Stomach (tissue), 8 donors: ENCODE measurements at regions not wholly inside any gene's neighbourhood (a gene's known extent, or its start where the extent isn't known, plus 50 kb on each side); places are given as distances from the start of the nearest gene placed in this dataset.

Experiments
- DNase-seq, 2 donors: peaks; one replicate each; pipeline versions ENCODE4 v3.0.0 to v3.0.0-alpha.2; 2013 to 2019
- H3K27ac ChIP-seq, 5 donors: fragments of 200-600 bp in 4 of 5; sonication (generic) in 4 of 5; one replicate each; pipeline ENCODE4 v1.5.1; 2013 to 2019; ENCODE audit warnings: mild to moderate bottlenecking in 1 of 5, moderate library complexity in 1 of 5
- H3K27me3 ChIP-seq, 3 donors: fragments of 200-600 bp; sonication (generic); one replicate each; pipeline ENCODE4 v1.5.1; 2017 to 2019; ENCODE audit warnings: mixed run types in 1 of 3
- H3K36me3 ChIP-seq, 4 donors: fragments of 200-600 bp; sonication (generic); 1 replicate in 3 of 4; 2 replicates in 1 of 4; pipeline ENCODE4 v1.5.1; 2016 to 2019
- H3K4me1 ChIP-seq, 4 donors: fragments of 200-600 bp; sonication (generic); one replicate each; pipeline ENCODE4 v1.5.1; 2016 to 2019
- H3K4me3 ChIP-seq, 4 donors: fragments of 200-600 bp; sonication (generic) in 3 of 4; one replicate each; pipeline ENCODE4 v1.5.1; 2016 to 2019; ENCODE audit warnings: mild to moderate bottlenecking in 1 of 4
- H3K9me3 ChIP-seq, 4 donors: fragments of 200-600 bp; sonication (generic); one replicate each; pipeline ENCODE4 v1.5.1; 2016 to 2019
- EP300 ChIP-seq: sonication (generic); formaldehyde crosslinking; IDR thresholded peaks from one replicate; pipeline ENCODE4 v1.6.1; 2017; ENCODE audit warnings: antibody characterized with exemption
- POLR2A ChIP-seq, 4 donors: fragments of 450-650 bp; IDR thresholded peaks; one replicate each; pipeline ENCODE4 v1.6.1; 2016; ENCODE audit warnings: antibody characterized with exemption in 4 of 4, control low read depth in 2 of 4, mild to moderate bottlenecking in 1 of 4, moderate library complexity in 1 of 4
- POLR2AphosphoS5 ChIP-seq, 3 donors: sonication (generic); formaldehyde crosslinking; IDR thresholded peaks; one replicate each; pipeline ENCODE4 v1.6.1; 2016; ENCODE audit warnings: antibody characterized with exemption in 3 of 3
- WGBS, 5 donors: extraction: QIAGEN DNeasy Blood & Tissue Kit in 3 of 5; methylation state at CpG; one replicate each; pipeline versions ENCODE4 v1.1.5 to v1.1.7; 2013 to 2018; 5-methylcytosine and 5-hydroxymethylcytosine counted together
- intact Hi-C: fragments of 100-400 bp; cut with DNase I; formaldehyde crosslinking; loops from one replicate; pipeline ENCODE4 v1.15.1; 2023; ENCODE audit warnings: low total_unique reads
- TF ChIP-seq, protein P1 (sequence below), 7 experiments: fragments of 450-650 bp in 4 of 7; fragments of 200-600 bp in 3 of 7; sonication (generic) in 3 of 7; IDR thresholded peaks; one replicate each; pipeline ENCODE4 v1.5.1; 2016 to 2019; ENCODE audit warnings: antibody characterized with exemption in 7 of 7, control low read depth in 2 of 7, mild to moderate bottlenecking in 1 of 7
- donor health status: healthy with polysubstance abuse.
- donor health status: Bipolar disorder and iron deficiency.
- donor health status: healthy.

DNA sequence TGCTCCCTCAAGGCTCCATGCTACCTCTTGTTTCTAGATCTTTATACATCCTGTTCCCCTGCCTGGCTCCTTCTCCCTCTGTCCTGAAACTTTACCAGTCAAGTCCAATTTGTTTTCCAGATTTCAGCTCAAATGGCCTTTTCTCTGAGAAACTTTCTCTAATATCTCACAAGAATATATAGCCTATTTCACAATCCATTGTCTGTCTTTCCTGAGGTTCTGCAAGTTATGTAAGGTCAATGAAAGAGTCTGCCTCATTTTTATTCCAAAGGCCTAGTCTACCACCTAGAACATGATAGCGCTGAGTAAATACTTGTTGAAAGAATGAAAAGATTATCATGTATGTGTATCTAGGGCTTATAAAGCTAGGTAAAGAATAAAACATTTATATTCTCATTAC is 348.8 kb downstream of the SPRY2 start:
- H3K9me3 ChIP-seq = no peaks in the 10 kb centered on the region
- H3K27me3 ChIP-seq = no peaks in the 10 kb centered on the region
- intact Hi-C loops = no loop called here
- DNase-seq = no peak
- no peak for TF ChIP-seq POLR2AphosphoS5 (IDR thresholded peaks at IDR 0.05)
- TF ChIP-seq, protein P1, sequence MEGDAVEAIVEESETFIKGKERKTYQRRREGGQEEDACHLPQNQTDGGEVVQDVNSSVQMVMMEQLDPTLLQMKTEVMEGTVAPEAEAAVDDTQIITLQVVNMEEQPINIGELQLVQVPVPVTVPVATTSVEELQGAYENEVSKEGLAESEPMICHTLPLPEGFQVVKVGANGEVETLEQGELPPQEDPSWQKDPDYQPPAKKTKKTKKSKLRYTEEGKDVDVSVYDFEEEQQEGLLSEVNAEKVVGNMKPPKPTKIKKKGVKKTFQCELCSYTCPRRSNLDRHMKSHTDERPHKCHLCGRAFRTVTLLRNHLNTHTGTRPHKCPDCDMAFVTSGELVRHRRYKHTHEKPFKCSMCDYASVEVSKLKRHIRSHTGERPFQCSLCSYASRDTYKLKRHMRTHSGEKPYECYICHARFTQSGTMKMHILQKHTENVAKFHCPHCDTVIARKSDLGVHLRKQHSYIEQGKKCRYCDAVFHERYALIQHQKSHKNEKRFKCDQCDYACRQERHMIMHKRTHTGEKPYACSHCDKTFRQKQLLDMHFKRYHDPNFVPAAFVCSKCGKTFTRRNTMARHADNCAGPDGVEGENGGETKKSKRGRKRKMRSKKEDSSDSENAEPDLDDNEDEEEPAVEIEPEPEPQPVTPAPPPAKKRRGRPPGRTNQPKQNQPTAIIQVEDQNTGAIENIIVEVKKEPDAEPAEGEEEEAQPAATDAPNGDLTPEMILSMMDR (IDR thresholded peaks at IDR 0.05) = no peak
- H3K4me3 ChIP-seq = no peak overlapping the region
- WGBS, 5 donors = 39 to 78% (median 58%) methylated on average over 1 of the region's 1 CpG
- peaks cover 0 to 7% (median 0%) of the 10 kb centered on the region in 4 donors for H3K4me1 ChIP-seq
- H3K27ac ChIP-seq = no peak overlapping the region
- H3K36me3 ChIP-seq = no peaks in the 10 kb centered on the region

DNA sequence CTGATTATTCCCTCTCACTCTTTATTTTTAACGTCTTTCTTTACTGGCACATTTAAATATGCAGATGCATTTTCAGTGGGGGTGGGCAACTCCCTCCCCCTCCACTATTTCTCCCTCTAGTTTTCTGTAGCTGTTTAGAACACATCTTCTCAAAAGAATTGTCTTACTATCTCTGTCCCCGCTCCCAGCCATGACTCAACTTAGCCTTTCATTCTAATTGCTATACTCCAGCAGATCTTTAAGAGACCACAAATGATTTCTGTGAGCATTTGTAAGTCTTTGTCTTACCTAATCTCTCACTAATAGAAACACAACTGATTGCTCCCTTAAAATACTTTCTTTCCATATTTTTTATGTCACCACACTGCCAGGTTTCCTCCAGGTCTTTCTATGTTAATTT is 350.9 kb downstream of the SPRY2 start:
- DNase-seq = no peak
- TF ChIP-seq POLR2AphosphoS5 (IDR thresholded peaks at IDR 0.05) = no peak
- TF ChIP-seq, protein P1 (IDR thresholded peaks at IDR 0.05) = no peak
- no peak for TF ChIP-seq EP300
- no peak for TF ChIP-seq POLR2A (IDR thresholded peaks at IDR 0.05)
- H3K9me3 ChIP-seq = no peaks in the 10 kb centered on the region
- no peaks in the 10 kb centered on the region for H3K27me3 ChIP-seq
- H3K27ac ChIP-seq = no peak overlapping the region
- no peak overlapping the region for H3K4me3 ChIP-seq
- intact Hi-C loops = no loop called here
- no peaks in the 10 kb centered on the region for H3K36me3 ChIP-seq
- WGBS, 5 donors = 77 to 85% (median 81%) methylated on average over 2 of the region's 2 CpGs
- peaks cover 0 to 7% (median 0%) of the 10 kb centered on the region in 4 donors for H3K4me1 ChIP-seq

DNA sequence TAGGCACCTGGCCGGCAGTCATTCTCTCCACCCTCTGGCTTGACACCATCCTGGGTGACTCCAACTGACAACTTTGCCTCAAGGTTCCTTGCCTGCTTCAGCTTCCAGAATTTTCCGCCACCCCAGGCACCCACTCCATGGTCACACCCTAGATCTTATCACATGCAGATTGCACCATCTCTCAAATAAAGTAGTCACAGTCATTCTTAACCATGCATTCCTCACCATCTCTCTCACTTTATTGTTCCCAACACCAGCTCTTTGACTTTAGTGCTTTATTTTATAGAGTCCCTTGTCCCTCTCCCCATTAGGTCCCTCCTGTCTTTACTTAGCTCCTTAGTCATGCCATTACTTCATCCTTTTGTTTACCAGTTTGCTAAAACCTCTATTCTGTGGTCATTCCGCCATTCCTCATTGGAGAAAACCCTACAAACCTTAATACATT is 351.7 kb downstream of the SPRY2 start:
- no peak for DNase-seq
- Histone ChIP-seq H3K4me1 (peaks cover 0 to 7% (median 0%) of the 10 kb centered on the region in 4 donors), H3K36me3 (no peaks in the 10 kb centered on the region), H3K27ac (no peak overlapping the region), H3K27me3 (no peaks in the 10 kb centered on the region), H3K4me3 (no peak overlapping the region), H3K9me3 (no peaks in the 10 kb centered on the region)
- TF ChIP-seq, protein P1 (IDR thresholded peaks at IDR 0.05) = no peak
- TF ChIP-seq POLR2A (IDR thresholded peaks at IDR 0.05) = no peak
- TF ChIP-seq POLR2AphosphoS5 (IDR thresholded peaks at IDR 0.05) = no peak
- TF ChIP-seq EP300 = no peak
- intact Hi-C loops = no loop called here
- WGBS, 5 donors = 85 to 95% (median 87%) methylated on average over 3 of the region's 3 CpGs

DNA sequence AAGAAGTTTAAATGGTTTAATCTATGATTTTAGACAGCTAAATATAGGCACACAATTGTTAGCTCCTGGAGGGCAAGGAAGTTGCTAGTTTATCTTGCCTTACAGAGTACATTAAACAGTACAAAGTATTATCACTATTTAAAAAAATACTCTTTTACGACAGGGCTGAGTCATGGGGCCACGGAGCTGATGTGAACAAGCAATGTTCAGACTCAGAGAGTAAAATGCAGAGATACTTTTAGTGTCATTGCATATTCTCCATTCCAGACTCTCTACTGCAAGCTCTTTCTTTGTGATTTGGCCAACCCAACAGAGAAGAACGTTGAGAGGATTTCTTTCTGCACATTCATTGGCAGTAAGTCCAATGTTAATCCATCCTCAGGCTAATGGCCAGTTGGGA is 352.4 kb downstream of the SPRY2 start:
- no peak for TF ChIP-seq EP300
- TF ChIP-seq POLR2A (IDR thresholded peaks at IDR 0.05) = no peak
- TF ChIP-seq POLR2AphosphoS5 (IDR thresholded peaks at IDR 0.05) = no peak
- TF ChIP-seq, protein P1 (IDR thresholded peaks at IDR 0.05) = no peak
- peak in 1 of 2 donors; percentile 37 for DNase-seq
- no peak overlapping the region for H3K4me3 ChIP-seq
- H3K4me1 ChIP-seq = peaks cover 0 to 7% (median 0%) of the 10 kb centered on the region in 4 donors
- H3K27me3 ChIP-seq = no peaks in the 10 kb centered on the region
- intact Hi-C loops = no loop called here
- no peaks in the 10 kb centered on the region for H3K9me3 ChIP-seq
- peak overlapping the region in 1 of 5 donors; percentile 52 for H3K27ac ChIP-seq
- WGBS, 5 donors = 25 to 35% (median 30%) methylated on average over 3 of the region's 3 CpGs
- H3K36me3 ChIP-seq = no peaks in the 10 kb centered on the region
